ENCODE measurements at regions not wholly inside any gene's neighbourhood (a gene's known extent, or its start where the extent isn't known, plus 50 kb on each side); places are given as distances from the start of the nearest gene placed in this dataset.
"Not testable (repeated sequence)": the region's sequence is repeated elsewhere in the genome, so short reads cannot be mapped to it uniquely, and the experiment has no call there.

DNA sequence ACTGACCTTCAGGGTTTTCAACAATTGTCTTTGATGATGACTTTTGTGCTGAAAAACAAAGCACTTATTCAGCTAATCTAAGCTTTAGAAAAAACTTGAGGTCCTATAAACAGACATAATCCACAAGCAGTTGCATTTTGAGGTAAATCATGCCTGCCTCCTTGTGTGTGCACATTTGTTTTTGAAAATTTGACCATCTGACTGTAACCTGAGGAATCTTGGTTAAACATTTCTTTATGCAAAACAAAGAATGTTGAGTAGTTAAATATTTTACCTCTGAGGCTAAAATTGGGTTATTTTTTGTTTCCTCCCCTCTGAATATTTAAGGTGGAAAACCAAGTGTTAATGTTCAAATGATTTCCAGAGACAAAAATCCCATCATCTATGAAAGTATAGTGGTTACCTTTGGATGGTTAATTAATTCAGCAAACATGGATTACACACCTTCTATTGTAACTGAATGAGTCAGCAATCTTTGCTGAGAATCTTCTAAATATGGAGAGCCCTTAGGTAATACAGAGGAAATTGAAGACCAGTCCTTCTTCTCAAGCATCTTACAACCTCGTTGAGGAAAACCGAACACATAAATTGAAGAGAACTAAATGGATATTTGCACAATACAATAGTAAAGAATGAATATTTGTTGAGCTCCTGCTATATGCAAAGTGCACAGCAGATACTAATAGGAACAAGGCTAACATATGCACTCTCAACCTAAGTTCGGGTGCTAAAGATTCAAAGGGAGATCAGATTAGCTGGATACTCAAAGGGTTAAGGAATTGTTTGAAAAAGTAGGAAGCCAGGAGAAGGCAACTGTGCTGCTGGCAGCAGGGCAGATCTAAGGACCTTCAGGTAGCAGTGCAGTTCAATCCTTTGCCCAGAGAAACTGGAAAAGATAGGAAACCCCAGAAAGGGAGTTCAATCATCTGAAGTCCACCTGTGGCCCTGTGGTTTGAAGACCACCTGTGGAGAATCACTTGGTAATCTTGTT lies 115.2 kb downstream of the BMP4 start:
- Histone ChIP-seq H3K36me3 (ENCODE audit: control insufficient read depth, insufficient read depth, low read length) (no peaks in the 10 kb centered on the region), H3K27ac (ENCODE audit: low read depth, low read length) (no peak overlapping the region), H3K9me3 (ENCODE audit: control insufficient read depth, low read length) (peaks cover 17% of the 10 kb centered on the region), H3K9ac (ENCODE audit: extremely low read depth, low read length, poor library complexity, severe bottlenecking) (no peak overlapping the region), H3K4me1 (ENCODE audit: control insufficient read depth, insufficient read depth, low read length) (peaks cover 4% of the 10 kb centered on the region), H3K4me3 (ENCODE audit: low read length) (no peak overlapping the region), H3K27me3 (ENCODE audit: control insufficient read depth, insufficient read depth, low read length, poor library complexity, severe bottlenecking) (no peaks in the 10 kb centered on the region)
- TF ChIP-seq, protein P1, sequence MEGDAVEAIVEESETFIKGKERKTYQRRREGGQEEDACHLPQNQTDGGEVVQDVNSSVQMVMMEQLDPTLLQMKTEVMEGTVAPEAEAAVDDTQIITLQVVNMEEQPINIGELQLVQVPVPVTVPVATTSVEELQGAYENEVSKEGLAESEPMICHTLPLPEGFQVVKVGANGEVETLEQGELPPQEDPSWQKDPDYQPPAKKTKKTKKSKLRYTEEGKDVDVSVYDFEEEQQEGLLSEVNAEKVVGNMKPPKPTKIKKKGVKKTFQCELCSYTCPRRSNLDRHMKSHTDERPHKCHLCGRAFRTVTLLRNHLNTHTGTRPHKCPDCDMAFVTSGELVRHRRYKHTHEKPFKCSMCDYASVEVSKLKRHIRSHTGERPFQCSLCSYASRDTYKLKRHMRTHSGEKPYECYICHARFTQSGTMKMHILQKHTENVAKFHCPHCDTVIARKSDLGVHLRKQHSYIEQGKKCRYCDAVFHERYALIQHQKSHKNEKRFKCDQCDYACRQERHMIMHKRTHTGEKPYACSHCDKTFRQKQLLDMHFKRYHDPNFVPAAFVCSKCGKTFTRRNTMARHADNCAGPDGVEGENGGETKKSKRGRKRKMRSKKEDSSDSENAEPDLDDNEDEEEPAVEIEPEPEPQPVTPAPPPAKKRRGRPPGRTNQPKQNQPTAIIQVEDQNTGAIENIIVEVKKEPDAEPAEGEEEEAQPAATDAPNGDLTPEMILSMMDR (conservative IDR thresholded peaks at IDR 0.05) = no peak
- peaks cover 12% of the 10 kb centered on the region for H3K27me3 Mint-ChIP-seq (ENCODE audit: insufficient read depth)
- WGBS, 2 experiments (ENCODE audit: insufficient coverage in 1 of 2, insufficient read length in 1 of 2) = 95 to 100% methylated on average over 1 to 3 of the region's 3 CpGs
- no peaks in the 10 kb centered on the region for H3K4me1 Mint-ChIP-seq
- no peak overlapping the region for H3K4me3 Mint-ChIP-seq
- H3K27ac Mint-ChIP-seq = no peak overlapping the region
- peaks cover 18% of the 10 kb centered on the region for H3K9me3 Mint-ChIP-seq
- peaks cover 1% of the 10 kb centered on the region for H3K36me3 Mint-ChIP-seq (ENCODE audit: low read depth)
- no peak for DNase-seq

- Histone ChIP-seq H3K9me3 (ENCODE audit: control insufficient read depth, low read length) (peaks cover 17% of the 10 kb centered on the region), H3K27ac (ENCODE audit: low read depth, low read length) (no peak overlapping the region), H3K4me3 (ENCODE audit: low read length) (no peak overlapping the region), H3K27me3 (ENCODE audit: control insufficient read depth, insufficient read depth, low read length, poor library complexity, severe bottlenecking) (no peaks in the 10 kb centered on the region), H3K9ac (ENCODE audit: extremely low read depth, low read length, poor library complexity, severe bottlenecking) (no peak overlapping the region), H3K4me1 (ENCODE audit: control insufficient read depth, insufficient read depth, low read length) (peaks cover 4% of the 10 kb centered on the region), H3K36me3 (ENCODE audit: control insufficient read depth, insufficient read depth, low read length) (no peaks in the 10 kb centered on the region)
- WGBS, 2 experiments (ENCODE audit: insufficient coverage in 1 of 2, insufficient read length in 1 of 2) = 78 to 90% methylated on average over 1 to 2 of the region's 2 CpGs
- TF ChIP-seq, protein P1 (conservative IDR thresholded peaks at IDR 0.05) = no peak
- DNase-seq = no peak
- no peak overlapping the region for H3K4me3 Mint-ChIP-seq
- peaks cover 12% of the 10 kb centered on the region for H3K27me3 Mint-ChIP-seq (ENCODE audit: insufficient read depth)
- peaks cover 1% of the 10 kb centered on the region for H3K36me3 Mint-ChIP-seq (ENCODE audit: low read depth)
- H3K27ac Mint-ChIP-seq = no peak overlapping the region
- peaks cover 18% of the 10 kb centered on the region for H3K9me3 Mint-ChIP-seq
- no peaks in the 10 kb centered on the region for H3K4me1 Mint-ChIP-seq
Measured at GRCh38 chr14:53840444-53840843, 116.2 kb downstream of the BMP4 start.

- H3K4me1 Mint-ChIP-seq = no peaks in the 10 kb centered on the region
- DNase-seq = no peak
- H3K27ac Mint-ChIP-seq = no peak overlapping the region
- WGBS, 2 experiments (ENCODE audit: insufficient coverage in 1 of 2, insufficient read length in 1 of 2) = 84 to 89% methylated on average over 3 to 4 of the region's 4 CpGs
- peaks cover 23% of the 10 kb centered on the region for H3K27me3 Mint-ChIP-seq (ENCODE audit: insufficient read depth)
- peaks cover 1% of the 10 kb centered on the region for H3K36me3 Mint-ChIP-seq (ENCODE audit: low read depth)
- Histone ChIP-seq H3K27me3 (ENCODE audit: control insufficient read depth, insufficient read depth, low read length, poor library complexity, severe bottlenecking) (peaks cover 11% of the 10 kb centered on the region), H3K36me3 (ENCODE audit: control insufficient read depth, insufficient read depth, low read length) (no peaks in the 10 kb centered on the region), H3K27ac (ENCODE audit: low read depth, low read length) (no peak overlapping the region), H3K4me1 (ENCODE audit: control insufficient read depth, insufficient read depth, low read length) (peaks cover 4% of the 10 kb centered on the region), H3K4me3 (ENCODE audit: low read length) (no peak overlapping the region), H3K9ac (ENCODE audit: extremely low read depth, low read length, poor library complexity, severe bottlenecking) (no peak overlapping the region), H3K9me3 (ENCODE audit: control insufficient read depth, low read length) (peaks cover 17% of the 10 kb centered on the region)
- TF ChIP-seq, protein P1 (conservative IDR thresholded peaks at IDR 0.05) = no peak
- peaks cover 18% of the 10 kb centered on the region for H3K9me3 Mint-ChIP-seq
- no peak overlapping the region for H3K4me3 Mint-ChIP-seq
Measured at GRCh38 chr14:53838374-53838773, 118.3 kb downstream of the BMP4 start.

- H3K4me1 Mint-ChIP-seq; H3K27ac Mint-ChIP-seq; H3K4me3 ChIP-seq (ENCODE audit: low read length); DNase-seq; H3K4me1 ChIP-seq (ENCODE audit: control insufficient read depth, insufficient read depth, low read length); H3K36me3 ChIP-seq (ENCODE audit: control insufficient read depth, insufficient read depth, low read length); H3K4me3 Mint-ChIP-seq; H3K27ac ChIP-seq (ENCODE audit: low read depth, low read length); H3K9ac ChIP-seq (ENCODE audit: extremely low read depth, low read length, poor library complexity, severe bottlenecking); H3K36me3 Mint-ChIP-seq (ENCODE audit: low read depth): not testable (repeated sequence)
- WGBS, 2 experiments (ENCODE audit: insufficient coverage in 1 of 2, insufficient read length in 1 of 2) = 81 to 100% methylated on average over 2 of the region's 2 CpGs
- Mint-ChIP-seq H3K27me3 (ENCODE audit: insufficient read depth) (peaks cover 23% of the 10 kb centered on the region), H3K9me3 (peaks cover 18% of the 10 kb centered on the region)
- Histone ChIP-seq H3K27me3 (ENCODE audit: control insufficient read depth, insufficient read depth, low read length, poor library complexity, severe bottlenecking) (peaks cover 13% of the 10 kb centered on the region), H3K9me3 (ENCODE audit: control insufficient read depth, low read length) (peaks cover 17% of the 10 kb centered on the region)
Measured at GRCh38 chr14:53837656-53838055, 119.0 kb downstream of the BMP4 start.
